CD4-positive, alpha-beta memory T cell (primary cell): ENCODE measurements at regions not wholly inside any gene's neighbourhood (a gene's known extent, or its start where the extent isn't known, plus 50 kb on each side); places are given as distances from the start of the nearest gene placed in this dataset.

ENCODE experiments used
- CTCF ChIA-PET: fragments of 350-600 bp; sonication (Branson Sonifier 250); formaldehyde crosslinking; loops from one replicate; lab custom pipeline; 2021; ENCODE audit warnings: inconsistent platforms; ENCODE audit not compliant: partially characterized antibody; lab: Charles Lee
- POLR2A ChIA-PET: fragments of 350-600 bp; sonication (Branson Sonifier 250); formaldehyde crosslinking; loops from one replicate; lab custom pipeline; 2021; ENCODE audit not compliant: partially characterized antibody; lab: Charles Lee
- DNase-seq, 5 donors: peaks; one replicate each; pipeline versions ENCODE4 v3.0.0 to v3.0.0-alpha.2; 2020 to 2022; ENCODE audit warnings: mixed read lengths in 1 of 5
- H3K27ac ChIP-seq: one replicate; pipeline ENCODE4 v1.7.0; 2013; ENCODE audit warnings: low read depth, low read length
- H3K27me3 ChIP-seq: 2 replicates; pipeline ENCODE4 v1.7.0; 2013; ENCODE audit warnings: mild to moderate bottlenecking, low read length, moderate library complexity; ENCODE audit not compliant: insufficient read depth
- H3K36me3 ChIP-seq: 2 replicates; pipeline ENCODE4 v1.7.0; 2013; ENCODE audit warnings: mild to moderate bottlenecking, low read length, moderate library complexity; ENCODE audit not compliant: insufficient read depth
- H3K4me1 ChIP-seq: 2 replicates; pipeline ENCODE4 v1.7.0; 2013; ENCODE audit warnings: mild to moderate bottlenecking, low read length, moderate library complexity; ENCODE audit not compliant: insufficient read depth
- H3K4me3 ChIP-seq, 2 donors: one replicate each; pipeline ENCODE4 v1.7.0; 2013; ENCODE audit warnings: low read length in 2 of 2, mild to moderate bottlenecking in 1 of 2
- H3K9me3 ChIP-seq, 2 donors: one replicate each; pipeline ENCODE4 v1.7.0; 2013; ENCODE audit warnings: low read length in 2 of 2, control low read depth in 1 of 2; ENCODE audit not compliant: control insufficient read depth in 1 of 2
- H3K27ac Mint-ChIP-seq, 7 donors: one replicate each; pipeline ENCODE4 v1.8.0; 2020 to 2021; ENCODE audit warnings: mixed read lengths in 7 of 7, mild to moderate bottlenecking in 6 of 7, inconsistent platforms in 3 of 7, moderate library complexity in 3 of 7
- H3K27me3 Mint-ChIP-seq, 2 donors: one replicate each; pipeline ENCODE4 v1.8.0; 2020 to 2021; ENCODE audit warnings: mixed read lengths in 2 of 2
- H3K36me3 Mint-ChIP-seq, 2 donors: one replicate each; pipeline ENCODE4 v1.8.0; 2020 to 2021; ENCODE audit warnings: mixed read lengths in 2 of 2, inconsistent platforms in 1 of 2, mild to moderate bottlenecking in 1 of 2
- H3K4me1 Mint-ChIP-seq, 4 donors: one replicate each; pipeline ENCODE4 v1.8.0; 2020 to 2021; ENCODE audit warnings: mixed read lengths in 4 of 4, mild to moderate bottlenecking in 1 of 4
- H3K4me3 Mint-ChIP-seq, 8 donors: one replicate each; pipeline ENCODE4 v1.8.0; 2020 to 2021; ENCODE audit warnings: mixed read lengths in 8 of 8, mild to moderate bottlenecking in 7 of 8, moderate library complexity in 6 of 8, inconsistent platforms in 3 of 8
- H3K9me3 Mint-ChIP-seq, 8 donors: one replicate each; pipeline ENCODE4 v1.8.0; 2020 to 2021; ENCODE audit warnings: mixed read lengths in 8 of 8, mild to moderate bottlenecking in 5 of 8, inconsistent platforms in 3 of 8, moderate library complexity in 1 of 8
- intact Hi-C: fragments of 100-400 bp; cut with micrococcal nuclease; formaldehyde crosslinking; loops from one replicate; pipeline ENCODE4 v1.15.1; 2023

DNA sequence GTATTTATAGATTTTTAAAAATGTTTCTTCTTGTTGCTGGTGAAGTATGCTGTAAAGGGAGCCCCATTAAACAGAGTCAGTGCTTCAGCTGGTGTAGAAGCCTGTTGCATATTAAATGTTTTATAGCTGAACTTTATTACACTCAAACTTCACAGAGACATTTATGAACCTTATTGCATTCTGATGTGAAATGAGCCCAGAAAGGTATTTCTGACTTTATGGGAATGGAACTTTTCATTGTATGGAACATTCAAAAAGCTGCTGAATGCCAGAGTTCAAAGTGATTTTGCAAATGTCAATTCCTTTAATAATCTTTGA is 329.3 kb upstream of the RASGRP1 start:
- no peak overlapping the region for H3K4me3 ChIP-seq
- H3K4me1 ChIP-seq = no peaks in the 10 kb centered on the region
- Mint-ChIP-seq H3K4me1 (no peaks in the 10 kb centered on the region), H3K36me3 (no peaks in the 10 kb centered on the region), H3K4me3 (no peak overlapping the region), H3K9me3 (peaks cover 0 to 9% (median 1%) of the 10 kb centered on the region in 8 donors), H3K27ac (no peak overlapping the region), H3K27me3 (peaks cover 0 to 2% of the 10 kb centered on the region in 2 donors)
- CTCF ChIA-PET = no interaction called here
- no peaks in the 10 kb centered on the region for H3K27me3 ChIP-seq
- intact Hi-C loops = no loop called here
- no peaks in the 10 kb centered on the region for H3K9me3 ChIP-seq
- no peak for DNase-seq
- POLR2A ChIA-PET = no interaction called here
- H3K36me3 ChIP-seq = no peaks in the 10 kb centered on the region
- no peak overlapping the region for H3K27ac ChIP-seq

- H3K4me3 Mint-ChIP-seq = no peak overlapping the region
- peaks cover 0 to 9% (median 1%) of the 10 kb centered on the region in 8 donors for H3K9me3 Mint-ChIP-seq
- no peak for DNase-seq
- Histone ChIP-seq H3K27ac (no peak overlapping the region), H3K4me1 (no peaks in the 10 kb centered on the region), H3K36me3 (no peaks in the 10 kb centered on the region), H3K4me3 (no peak overlapping the region), H3K9me3 (no peaks in the 10 kb centered on the region), H3K27me3 (no peaks in the 10 kb centered on the region)
- peaks cover 0 to 2% of the 10 kb centered on the region in 2 donors for H3K27me3 Mint-ChIP-seq
- CTCF ChIA-PET = no interaction called here
- intact Hi-C loops = no loop called here
- H3K4me1 Mint-ChIP-seq = no peaks in the 10 kb centered on the region
- H3K27ac Mint-ChIP-seq = no peak overlapping the region
- POLR2A ChIA-PET = interaction anchor here (0.6 kb wide), 1 partner anchor 838 kb away, joined by 6 read pairs; no protein-coding TSS in a partner anchor
- no peaks in the 10 kb centered on the region for H3K36me3 Mint-ChIP-seq
Measured at GRCh38 chr15:38894243-38894948, 329.8 kb upstream of the RASGRP1 start.

GRCh38 chr15:38895326-38896255 is 331.0 kb upstream of the RASGRP1 start:
- Histone ChIP-seq H3K4me1 (no peaks in the 10 kb centered on the region), H3K9me3 (no peaks in the 10 kb centered on the region), H3K27ac (no peak overlapping the region), H3K4me3 (no peak overlapping the region), H3K27me3 (no peaks in the 10 kb centered on the region), H3K36me3 (no peaks in the 10 kb centered on the region)
- H3K4me3 Mint-ChIP-seq = no peak overlapping the region
- peaks cover 0 to 1% of the 10 kb centered on the region in 2 donors for H3K36me3 Mint-ChIP-seq
- ChIA-PET POLR2A (no interaction called here), CTCF (no interaction called here)
- no peak for DNase-seq
- H3K4me1 Mint-ChIP-seq = no peaks in the 10 kb centered on the region
- H3K27me3 Mint-ChIP-seq = peaks cover 0 to 2% of the 10 kb centered on the region in 2 donors
- H3K27ac Mint-ChIP-seq = no peak overlapping the region
- intact Hi-C loops = no loop called here
- H3K9me3 Mint-ChIP-seq = peaks cover 0 to 9% (median 1%) of the 10 kb centered on the region in 8 donors

GRCh38 chr15:38896647-38897046 is 332.0 kb upstream of the RASGRP1 start:
- Mint-ChIP-seq H3K9me3 (peaks cover 0 to 8% (median 0%) of the 10 kb centered on the region in 8 donors), H3K27me3 (peaks cover 0 to 2% of the 10 kb centered on the region in 2 donors), H3K36me3 (peaks cover 0 to 1% of the 10 kb centered on the region in 2 donors), H3K4me1 (no peaks in the 10 kb centered on the region), H3K27ac (no peak overlapping the region), H3K4me3 (no peak overlapping the region)
- CTCF ChIA-PET = no interaction called here
- POLR2A ChIA-PET = no interaction called here
- no peak overlapping the region for H3K27ac ChIP-seq
- H3K36me3 ChIP-seq = no peaks in the 10 kb centered on the region
- H3K9me3 ChIP-seq = no peaks in the 10 kb centered on the region
- H3K4me1 ChIP-seq = no peaks in the 10 kb centered on the region
- no peaks in the 10 kb centered on the region for H3K27me3 ChIP-seq
- intact Hi-C loops = no loop called here
- DNase-seq = no peak
- H3K4me3 ChIP-seq = no peak overlapping the region

GRCh38 chr15:38897551-38897950 is 332.9 kb upstream of the RASGRP1 start:
- H3K27ac Mint-ChIP-seq = no peak overlapping the region
- peaks cover 0 to under 1% (median 0%) of the 10 kb centered on the region in 8 donors for H3K9me3 Mint-ChIP-seq
- Histone ChIP-seq H3K36me3 (no peaks in the 10 kb centered on the region), H3K9me3 (no peaks in the 10 kb centered on the region), H3K27me3 (no peaks in the 10 kb centered on the region), H3K27ac (no peak overlapping the region), H3K4me3 (no peak overlapping the region), H3K4me1 (no peaks in the 10 kb centered on the region)
- no peaks in the 10 kb centered on the region for H3K4me1 Mint-ChIP-seq
- intact Hi-C loops = no loop called here
- ChIA-PET POLR2A (no interaction called here), CTCF (no interaction called here)
- H3K27me3 Mint-ChIP-seq = peaks cover 0 to 2% of the 10 kb centered on the region in 2 donors
- no peak overlapping the region for H3K4me3 Mint-ChIP-seq
- H3K36me3 Mint-ChIP-seq = peaks cover 0 to 1% of the 10 kb centered on the region in 2 donors
- DNase-seq = no peak

GRCh38 chr15:38898236-38898635 is 333.6 kb upstream of the RASGRP1 start:
- no peaks in the 10 kb centered on the region for H3K27me3 ChIP-seq
- no peak overlapping the region for H3K27ac ChIP-seq
- Mint-ChIP-seq H3K36me3 (peaks cover 0 to 1% of the 10 kb centered on the region in 2 donors), H3K4me3 (no peak overlapping the region), H3K9me3 (no peaks in the 10 kb centered on the region), H3K27me3 (peaks cover 0 to 2% of the 10 kb centered on the region in 2 donors), H3K4me1 (no peaks in the 10 kb centered on the region), H3K27ac (no peak overlapping the region)
- no peaks in the 10 kb centered on the region for H3K9me3 ChIP-seq
- no peaks in the 10 kb centered on the region for H3K4me1 ChIP-seq
- no peaks in the 10 kb centered on the region for H3K36me3 ChIP-seq
- no peak for DNase-seq
- H3K4me3 ChIP-seq = no peak overlapping the region
- intact Hi-C loops = no loop called here
- ChIA-PET CTCF (no interaction called here), POLR2A (no interaction called here)

GRCh38 chr15:38899300-38899699 is 334.7 kb upstream of the RASGRP1 start:
- H3K4me3 ChIP-seq = no peak overlapping the region
- no peaks in the 10 kb centered on the region for H3K4me1 Mint-ChIP-seq
- no peak overlapping the region for H3K27ac ChIP-seq
- H3K4me1 ChIP-seq = no peaks in the 10 kb centered on the region
- ChIA-PET CTCF (no interaction called here), POLR2A (no interaction called here)
- DNase-seq = no peak
- intact Hi-C loops = no loop called here
- peaks cover 0 to 1% of the 10 kb centered on the region in 2 donors for H3K36me3 Mint-ChIP-seq
- peaks cover 0 to 2% of the 10 kb centered on the region in 2 donors for H3K27me3 Mint-ChIP-seq
- H3K9me3 Mint-ChIP-seq = no peaks in the 10 kb centered on the region
- H3K36me3 ChIP-seq = no peaks in the 10 kb centered on the region
- no peak overlapping the region for H3K27ac Mint-ChIP-seq
- no peaks in the 10 kb centered on the region for H3K27me3 ChIP-seq
- no peak overlapping the region for H3K4me3 Mint-ChIP-seq
- no peaks in the 10 kb centered on the region for H3K9me3 ChIP-seq
